DND-41 (cell line): ENCODE measurements at regions not wholly inside any gene's neighbourhood (a gene's known extent, or its start where the extent isn't known, plus 50 kb on each side); places are given as distances from the start of the nearest gene placed in this dataset.

Experiments used
- ATAC-seq: fragments of 200-7000 bp; cut with Tn5 transposase; 3 replicates; pipeline ENCODE4 v1.9.1; 2021; ENCODE audit warnings: low read depth; ENCODE audit not compliant: insufficient read depth
- DNase-seq: peaks from one replicate; pipeline ENCODE4 v3.0.0-alpha.2; 2020
- H2AFZ ChIP-seq: 2 replicates; pipeline ENCODE4 v1.6.0; 2012; ENCODE audit warnings: low read depth, low read length
- H3K27ac ChIP-seq: 2 replicates; pipeline ENCODE4 v1.5.1; 2012; ENCODE audit warnings: low read length, inconsistent platforms
- H3K27me3 ChIP-seq: fragments of 200-600 bp; sonication (generic); 2 replicates; pipeline ENCODE4 v1.6.0; 2012; ENCODE audit warnings: low read length, mild to moderate bottlenecking, inconsistent platforms; ENCODE audit not compliant: insufficient read depth, poor library complexity
- H3K36me3 ChIP-seq: 2 replicates; pipeline ENCODE4 v1.5.1; 2012; ENCODE audit warnings: low read length, inconsistent platforms; ENCODE audit not compliant: insufficient read depth
- H3K4me1 ChIP-seq: 2 replicates; pipeline ENCODE4 v1.5.1; 2012; ENCODE audit warnings: mild to moderate bottlenecking, low read length; ENCODE audit not compliant: insufficient read depth
- H3K4me2 ChIP-seq: 2 replicates; pipeline ENCODE4 v1.6.0; 2012; ENCODE audit warnings: mild to moderate bottlenecking, moderate library complexity, low read length, inconsistent platforms; ENCODE audit not compliant: insufficient read depth
- H3K4me3 ChIP-seq, 2 experiments: fragments of 200-600 bp in 1 of 2; shearing (Covaris generic) in 1 of 2; 2 replicates each; pipeline ENCODE4 v1.5.1; 2012 to 2016; ENCODE audit warnings: inconsistent platforms in 2 of 2, low read length in 2 of 2, mild to moderate bottlenecking in 2 of 2, low read depth in 1 of 2, moderate library complexity in 1 of 2
- H3K79me2 ChIP-seq: 2 replicates; pipeline ENCODE4 v1.6.0; 2012; ENCODE audit warnings: low read length, inconsistent platforms; ENCODE audit not compliant: insufficient read depth
- H3K9ac ChIP-seq: 2 replicates; pipeline ENCODE4 v1.6.0; 2012; ENCODE audit warnings: low read depth, mild to moderate bottlenecking, inconsistent platforms, low read length, moderate library complexity
- H3K9me3 ChIP-seq: 2 replicates; pipeline ENCODE4 v1.5.1; 2012; ENCODE audit warnings: low read length, moderate library complexity, mild to moderate bottlenecking, inconsistent platforms; ENCODE audit not compliant: insufficient read depth, severe bottlenecking
- H4K20me1 ChIP-seq: 2 replicates; pipeline ENCODE4 v1.6.0; 2012; ENCODE audit warnings: low read length; ENCODE audit not compliant: insufficient read depth
- EZH2 ChIP-seq: IDR thresholded peaks from 3 replicates; pipeline ENCODE4 v1.6.1; 2012; ENCODE audit warnings: borderline replicate concordance, low read depth, mild to moderate bottlenecking, moderate library complexity, low read length, inconsistent platforms; ENCODE audit not compliant: severe bottlenecking
- TF ChIP-seq, protein P1 (sequence below): IDR thresholded peaks from 2 replicates; pipeline ENCODE4 v1.5.1; 2012; ENCODE audit warnings: borderline replicate concordance, low read length, moderate library complexity, mild to moderate bottlenecking; ENCODE audit not compliant: poor library complexity, severe bottlenecking; ENCODE audit errors: extremely low read depth

- Histone ChIP-seq H3K36me3 (no peaks in the 10 kb centered on the region), H3K27me3 (no peaks in the 10 kb centered on the region), H3K4me1 (no peaks in the 10 kb centered on the region), H3K4me2 (no peak overlapping the region), H3K79me2 (no peaks in the 10 kb centered on the region), H3K9ac (no peak overlapping the region), H4K20me1 (no peaks in the 10 kb centered on the region), H2AFZ (no peak overlapping the region), H3K9me3 (peaks cover 11% of the 10 kb centered on the region), H3K27ac (no peak overlapping the region), H3K4me3 (no peak overlapping the region)
- TF ChIP-seq, protein P1, sequence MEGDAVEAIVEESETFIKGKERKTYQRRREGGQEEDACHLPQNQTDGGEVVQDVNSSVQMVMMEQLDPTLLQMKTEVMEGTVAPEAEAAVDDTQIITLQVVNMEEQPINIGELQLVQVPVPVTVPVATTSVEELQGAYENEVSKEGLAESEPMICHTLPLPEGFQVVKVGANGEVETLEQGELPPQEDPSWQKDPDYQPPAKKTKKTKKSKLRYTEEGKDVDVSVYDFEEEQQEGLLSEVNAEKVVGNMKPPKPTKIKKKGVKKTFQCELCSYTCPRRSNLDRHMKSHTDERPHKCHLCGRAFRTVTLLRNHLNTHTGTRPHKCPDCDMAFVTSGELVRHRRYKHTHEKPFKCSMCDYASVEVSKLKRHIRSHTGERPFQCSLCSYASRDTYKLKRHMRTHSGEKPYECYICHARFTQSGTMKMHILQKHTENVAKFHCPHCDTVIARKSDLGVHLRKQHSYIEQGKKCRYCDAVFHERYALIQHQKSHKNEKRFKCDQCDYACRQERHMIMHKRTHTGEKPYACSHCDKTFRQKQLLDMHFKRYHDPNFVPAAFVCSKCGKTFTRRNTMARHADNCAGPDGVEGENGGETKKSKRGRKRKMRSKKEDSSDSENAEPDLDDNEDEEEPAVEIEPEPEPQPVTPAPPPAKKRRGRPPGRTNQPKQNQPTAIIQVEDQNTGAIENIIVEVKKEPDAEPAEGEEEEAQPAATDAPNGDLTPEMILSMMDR: no peak
- no peak for TF ChIP-seq EZH2
- no peak for DNase-seq
- no peak for ATAC-seq
Observed at GRCh38 chr22:48596111-48596850, 1231.4 kb downstream of the BRD1 start.

DNA sequence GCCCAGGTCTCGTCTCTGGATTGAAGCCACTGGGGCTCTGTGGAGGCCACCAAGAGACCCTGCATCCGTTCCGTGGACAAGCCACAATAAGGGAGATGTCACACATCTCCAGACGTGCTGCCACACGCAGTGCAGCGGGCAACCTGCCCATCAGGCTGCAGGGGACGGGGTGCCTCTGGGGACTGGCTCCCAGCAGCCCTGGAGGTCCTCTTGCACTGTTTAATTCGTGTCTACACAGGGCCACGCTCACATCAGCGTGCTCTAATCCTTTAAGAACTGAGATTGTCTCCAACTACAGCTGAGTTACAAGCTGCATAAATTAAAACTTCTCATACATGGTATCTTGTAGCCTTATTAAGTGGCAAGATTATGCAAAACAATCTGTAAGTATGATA is 1232.2 kb downstream of the BRD1 start:
- DNase-seq (no peak), ATAC-seq (no peak)
- Histone ChIP-seq H3K9ac (no peak overlapping the region), H4K20me1 (no peaks in the 10 kb centered on the region), H3K27me3 (no peaks in the 10 kb centered on the region), H3K36me3 (no peaks in the 10 kb centered on the region), H3K4me2 (no peak overlapping the region), H3K79me2 (no peaks in the 10 kb centered on the region), H3K4me1 (no peaks in the 10 kb centered on the region), H2AFZ (no peak overlapping the region), H3K27ac (no peak overlapping the region), H3K9me3 (peaks cover 11% of the 10 kb centered on the region), H3K4me3 (no peak overlapping the region)
- TF ChIP-seq EZH2: no peak
- TF ChIP-seq, protein P1: no peak

- no peaks in the 10 kb centered on the region for H3K79me2 ChIP-seq
- H3K4me1 ChIP-seq: no peaks in the 10 kb centered on the region
- no peaks in the 10 kb centered on the region for H3K36me3 ChIP-seq
- no peak for DNase-seq
- H3K9ac ChIP-seq: no peak overlapping the region
- TF ChIP-seq, protein P1: no peak
- no peak for TF ChIP-seq EZH2
- no peak overlapping the region for H3K4me2 ChIP-seq
- no peak overlapping the region for H3K27ac ChIP-seq
- no peak for ATAC-seq
- no peak overlapping the region for H2AFZ ChIP-seq
- H3K4me3 ChIP-seq: no peak overlapping the region
- H4K20me1 ChIP-seq: no peaks in the 10 kb centered on the region
- H3K9me3 ChIP-seq: peaks cover 11% of the 10 kb centered on the region
- H3K27me3 ChIP-seq: no peaks in the 10 kb centered on the region
Observed at GRCh38 chr22:48594757-48595510, 1232.7 kb downstream of the BRD1 start.
